ENCODE measurements at regions not wholly inside any gene's neighbourhood (a gene's known extent, or its start where the extent isn't known, plus 50 kb on each side); places are given as distances from the start of the nearest gene placed in this dataset.
"Not testable (repeated sequence)": the region's sequence is repeated elsewhere in the genome, so short reads cannot be mapped to it uniquely, and the experiment has no call there.

- not testable (repeated sequence) for H3K27me3 ChIP-seq (ENCODE audit: insufficient read depth, low read depth, low read length); H3K9ac ChIP-seq (ENCODE audit: low read length); H3K27ac ChIP-seq (ENCODE audit: low read length); H3F3A ChIP-seq (ENCODE audit: insufficient read depth, low read length, poor library complexity, severe bottlenecking); H4K20me1 ChIP-seq (ENCODE audit: insufficient read depth); H3K4me2 ChIP-seq (ENCODE audit: low read length); H3K79me2 ChIP-seq (replicated peaks; ENCODE audit: insufficient read depth, low read length); H2AFZ ChIP-seq (ENCODE audit: low read depth, low read length); H3K9me2 ChIP-seq (ENCODE audit: insufficient read depth, low read length); H3K4me3 ChIP-seq (ENCODE audit: low read length); H3K36me3 ChIP-seq (ENCODE audit: insufficient read depth, low read length); H3K9me3 ChIP-seq (ENCODE audit: low read length)
Observed at GRCh38 chr14:97135847-97136246, 338.7 kb downstream of the VRK1 start.

- H3K27me3 ChIP-seq (ENCODE audit: insufficient read depth, low read depth, low read length), result no peaks in the 10 kb centered on the region
- H3F3A ChIP-seq (ENCODE audit: insufficient read depth, low read length, poor library complexity, severe bottlenecking), result no peaks in the 10 kb centered on the region
- H3K9me3 ChIP-seq (ENCODE audit: low read length), result no peaks in the 10 kb centered on the region
- H3K27ac ChIP-seq (ENCODE audit: low read length), result no peak overlapping the region
- H3K4me3 ChIP-seq (ENCODE audit: low read length), result no peak overlapping the region
- no peak overlapping the region for H3K4me2 ChIP-seq (ENCODE audit: low read length)
- no peaks in the 10 kb centered on the region for H3K79me2 ChIP-seq (replicated peaks; ENCODE audit: insufficient read depth, low read length)
- H3K36me3 ChIP-seq (ENCODE audit: insufficient read depth, low read length), result no peaks in the 10 kb centered on the region
- H4K20me1 ChIP-seq (ENCODE audit: insufficient read depth), result no peaks in the 10 kb centered on the region
- no peaks in the 10 kb centered on the region for H3K9me2 ChIP-seq (ENCODE audit: insufficient read depth, low read length)
- TF ChIP-seq REST (IDR thresholded peaks at IDR 0.05; ENCODE audit: borderline replicate concordance), result no peak
- TF ChIP-seq SMC3 (conservative IDR thresholded peaks at IDR 0.05; ENCODE audit: poor library complexity), result no peak
- peak; percentile 19 for TF ChIP-seq POLR2AphosphoS5 (IDR thresholded peaks at IDR 0.05)
- H2AFZ ChIP-seq (ENCODE audit: low read depth, low read length), result no peak overlapping the region
- H3K9ac ChIP-seq (ENCODE audit: low read length), result no peak overlapping the region
Observed at GRCh38 chr14:97137705-97138104, 340.5 kb downstream of the VRK1 start.

GRCh38 chr14:97138801-97139200 lies 341.6 kb downstream of the VRK1 start:
- Histone ChIP-seq H3K27ac (ENCODE audit: low read length) (no peak overlapping the region), H3K9me2 (ENCODE audit: insufficient read depth, low read length) (no peaks in the 10 kb centered on the region), H2AFZ (ENCODE audit: low read depth, low read length) (no peak overlapping the region), H3K79me2 (replicated peaks; ENCODE audit: insufficient read depth, low read length) (no peaks in the 10 kb centered on the region), H3K27me3 (ENCODE audit: insufficient read depth, low read depth, low read length) (no peaks in the 10 kb centered on the region), H3K9ac (ENCODE audit: low read length) (no peak overlapping the region), H3K36me3 (ENCODE audit: insufficient read depth, low read length) (no peaks in the 10 kb centered on the region), H3K4me2 (ENCODE audit: low read length) (no peak overlapping the region), H3F3A (ENCODE audit: insufficient read depth, low read length, poor library complexity, severe bottlenecking) (no peaks in the 10 kb centered on the region), H4K20me1 (ENCODE audit: insufficient read depth) (no peaks in the 10 kb centered on the region), H3K4me3 (ENCODE audit: low read length) (no peak overlapping the region), H3K9me3 (ENCODE audit: low read length) (no peaks in the 10 kb centered on the region)
- TF ChIP-seq REST (IDR thresholded peaks at IDR 0.05; ENCODE audit: borderline replicate concordance), result no peak
- TF ChIP-seq CTCF (IDR thresholded peaks at IDR 0.05; ENCODE audit: poor library complexity, severe bottlenecking), result peak; percentile 43
- no peak for TF ChIP-seq EZH2 (IDR thresholded peaks at IDR 0.05; ENCODE audit: borderline replicate concordance, insufficient read depth, low read length, poor library complexity, severe bottlenecking)
- no peak for TF ChIP-seq EP300 (conservative IDR thresholded peaks at IDR 0.05; ENCODE audit: poor library complexity, severe bottlenecking)
- TF ChIP-seq RAD21 (conservative IDR thresholded peaks at IDR 0.05), result peak; percentile 50
- TF ChIP-seq MXI1 (conservative IDR thresholded peaks at IDR 0.05; ENCODE audit: poor library complexity, severe bottlenecking), result no peak

Data from neural cell (in vitro differentiated cells).